Gastroesophageal sphincter (tissue), 3 donors: ENCODE measurements at regions not wholly inside any gene's neighbourhood (a gene's known extent, or its start where the extent isn't known, plus 50 kb on each side); places are given as distances from the start of the nearest gene placed in this dataset.

Experiments used
- POLR2A ChIP-seq, 2 donors: fragments of 450-650 bp; IDR thresholded peaks; one replicate each; pipeline ENCODE4 v1.6.1; 2017; ENCODE audit warnings: antibody characterized with exemption in 2 of 2, mild to moderate bottlenecking in 2 of 2, moderate library complexity in 1 of 2
- TF ChIP-seq, protein P1 (sequence below), 4 experiments: fragments of 200-600 bp in 2 of 4; fragments of 450-650 bp in 2 of 4; sonication (generic) in 1 of 4; IDR thresholded peaks; one replicate each; pipeline ENCODE4 v1.5.1; 2017 to 2019; ENCODE audit warnings: antibody characterized with exemption in 4 of 4, mild to moderate bottlenecking in 2 of 4, moderate library complexity in 2 of 4

DNA sequence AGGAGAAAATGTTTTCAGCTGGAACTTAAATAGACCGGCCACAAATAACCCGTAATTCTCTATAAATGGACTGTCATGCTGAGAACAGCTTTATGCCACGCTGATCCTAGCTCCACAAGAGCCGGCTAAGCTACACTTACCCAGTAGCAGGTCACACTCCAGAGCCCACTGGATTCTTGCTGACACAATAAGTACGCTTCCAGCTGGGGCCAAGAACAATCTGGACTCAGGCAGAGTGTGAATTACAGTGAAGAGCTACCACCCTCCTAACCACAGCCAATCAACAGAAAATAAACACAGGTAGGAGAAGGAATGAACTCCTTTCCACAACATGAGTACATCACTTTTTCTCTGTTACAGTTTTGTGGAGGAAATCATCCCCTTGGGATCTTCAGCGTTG lies 531.3 kb downstream of the GALC start:
- no peak for TF ChIP-seq POLR2A (IDR thresholded peaks at IDR 0.05)
- TF ChIP-seq, protein P1, sequence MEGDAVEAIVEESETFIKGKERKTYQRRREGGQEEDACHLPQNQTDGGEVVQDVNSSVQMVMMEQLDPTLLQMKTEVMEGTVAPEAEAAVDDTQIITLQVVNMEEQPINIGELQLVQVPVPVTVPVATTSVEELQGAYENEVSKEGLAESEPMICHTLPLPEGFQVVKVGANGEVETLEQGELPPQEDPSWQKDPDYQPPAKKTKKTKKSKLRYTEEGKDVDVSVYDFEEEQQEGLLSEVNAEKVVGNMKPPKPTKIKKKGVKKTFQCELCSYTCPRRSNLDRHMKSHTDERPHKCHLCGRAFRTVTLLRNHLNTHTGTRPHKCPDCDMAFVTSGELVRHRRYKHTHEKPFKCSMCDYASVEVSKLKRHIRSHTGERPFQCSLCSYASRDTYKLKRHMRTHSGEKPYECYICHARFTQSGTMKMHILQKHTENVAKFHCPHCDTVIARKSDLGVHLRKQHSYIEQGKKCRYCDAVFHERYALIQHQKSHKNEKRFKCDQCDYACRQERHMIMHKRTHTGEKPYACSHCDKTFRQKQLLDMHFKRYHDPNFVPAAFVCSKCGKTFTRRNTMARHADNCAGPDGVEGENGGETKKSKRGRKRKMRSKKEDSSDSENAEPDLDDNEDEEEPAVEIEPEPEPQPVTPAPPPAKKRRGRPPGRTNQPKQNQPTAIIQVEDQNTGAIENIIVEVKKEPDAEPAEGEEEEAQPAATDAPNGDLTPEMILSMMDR (IDR thresholded peaks at IDR 0.05) = no peak
